NCI-H187 treated with DMSO at 0.1 percent for 48 hours (cell line): ENCODE measurements at regions not wholly inside any gene's neighbourhood (a gene's known extent, or its start where the extent isn't known, plus 50 kb on each side); places are given as distances from the start of the nearest gene placed in this dataset.

Experiments
- DNase-seq: peaks from one replicate; lab custom pipeline; 2025; lab: John Stamatoyannopoulos, UW

DNA sequence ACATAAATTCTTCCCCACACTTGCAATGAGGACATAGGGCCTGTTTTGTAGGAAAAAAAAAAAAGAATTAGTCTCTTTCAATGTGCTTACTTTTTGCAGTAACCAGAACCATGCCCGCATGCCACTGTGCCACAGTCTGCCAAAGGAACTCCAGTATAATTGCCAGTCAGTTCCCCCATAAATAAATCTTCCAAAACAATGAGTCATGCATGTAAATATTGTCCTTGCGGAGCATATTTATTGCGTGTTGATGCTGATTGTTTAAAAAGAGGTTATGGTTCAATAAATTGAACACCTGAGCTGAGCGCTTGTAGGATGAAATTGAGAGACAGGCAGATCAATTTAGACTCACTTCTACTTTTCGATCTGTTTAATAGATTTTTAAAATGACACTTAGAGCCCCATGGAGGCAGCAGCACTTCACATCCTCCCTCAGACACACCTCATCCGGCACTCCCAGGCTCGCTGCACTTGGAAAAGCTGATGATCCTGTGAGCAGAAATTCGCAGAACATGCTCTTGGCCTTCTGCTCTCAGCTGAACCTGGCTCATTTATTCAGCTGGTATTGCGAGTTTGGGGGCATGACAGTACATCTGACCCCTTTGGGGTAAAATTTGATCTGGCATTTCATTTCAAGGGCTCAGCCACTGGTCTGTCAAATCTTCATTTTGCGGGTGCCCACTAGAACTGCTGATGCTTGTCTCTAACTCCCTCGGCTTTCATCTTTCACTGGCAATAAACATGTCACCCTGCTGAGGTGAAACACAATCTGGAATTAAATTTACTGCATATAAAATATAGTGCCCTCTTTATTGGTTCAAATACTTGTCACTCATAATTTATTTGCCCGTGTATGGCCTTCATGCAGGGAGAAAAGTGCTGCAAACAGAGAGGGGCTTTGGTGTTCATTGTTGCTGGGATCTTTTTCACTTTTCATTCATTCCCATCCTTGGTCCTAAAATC lies 371.1 kb upstream of the POU3F2 start:
- peak; percentile 37 for DNase-seq

GRCh38 chr6:98467091-98467490 lies 367.3 kb upstream of the POU3F2 start:
- DNase-seq = no peak

DNA sequence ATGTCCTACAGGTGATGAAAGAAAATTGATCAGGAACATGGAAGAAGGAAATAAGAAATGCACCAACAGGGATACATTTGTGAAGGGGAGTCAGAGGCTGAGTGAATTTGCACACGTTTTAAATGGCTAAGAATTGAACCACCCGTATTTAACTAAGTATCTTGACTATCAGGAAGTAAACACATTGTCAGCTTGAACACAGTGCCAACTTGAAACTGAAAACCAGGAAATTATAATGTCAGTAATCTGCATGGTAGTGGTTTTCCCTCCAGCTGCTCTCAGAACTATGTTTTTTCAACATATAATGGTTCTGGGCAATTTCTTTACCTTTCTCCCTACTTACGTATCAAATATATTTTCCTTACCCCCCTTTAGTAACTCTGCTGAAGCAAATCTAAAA lies 366.5 kb upstream of the POU3F2 start:
- DNase-seq = no peak

- DNase-seq = no peak
Measured at GRCh38 chr6:98469141-98469540, 365.2 kb upstream of the POU3F2 start.

DNA sequence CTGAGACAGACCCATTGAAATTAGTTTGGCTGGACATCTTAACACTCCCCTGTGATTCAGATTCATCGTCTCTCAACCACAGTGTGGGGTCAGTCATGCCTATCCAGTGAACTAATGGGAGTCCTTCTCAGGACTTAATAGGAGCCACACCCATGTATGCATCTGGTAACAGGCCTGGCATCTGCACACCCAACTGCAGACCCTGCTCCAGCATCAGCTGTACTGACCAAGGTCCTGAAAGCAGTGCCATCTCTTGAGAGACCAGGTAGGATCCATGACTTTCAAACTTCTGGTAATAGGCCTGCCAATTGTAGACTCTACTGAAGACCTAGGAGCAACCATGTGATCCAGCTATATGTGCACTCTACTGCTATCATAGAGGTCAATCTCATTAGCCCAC lies 363.6 kb upstream of the POU3F2 start:
- no peak for DNase-seq

DNA sequence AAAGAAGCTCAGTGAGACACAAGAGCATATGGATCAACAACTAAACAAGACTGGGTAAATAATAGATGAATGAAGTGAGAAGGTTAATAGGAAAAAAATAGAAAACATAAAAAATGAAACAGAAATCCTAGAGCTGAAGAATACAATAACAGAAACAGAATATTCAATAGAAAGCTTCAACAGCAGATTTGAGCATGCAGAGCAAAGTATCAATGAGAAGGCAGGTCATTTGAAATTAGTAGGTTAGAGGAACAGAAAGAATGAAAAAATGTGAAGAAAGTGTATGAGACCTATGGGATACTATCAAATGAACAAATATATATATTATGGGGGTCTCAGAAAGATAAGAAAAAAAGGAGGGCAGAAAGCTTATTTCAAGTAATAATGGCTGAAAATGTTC lies 362.9 kb upstream of the POU3F2 start:
- DNase-seq = no peak

GRCh38 chr6:98477231-98477630 lies 357.1 kb upstream of the POU3F2 start:
- no peak for DNase-seq

DNA sequence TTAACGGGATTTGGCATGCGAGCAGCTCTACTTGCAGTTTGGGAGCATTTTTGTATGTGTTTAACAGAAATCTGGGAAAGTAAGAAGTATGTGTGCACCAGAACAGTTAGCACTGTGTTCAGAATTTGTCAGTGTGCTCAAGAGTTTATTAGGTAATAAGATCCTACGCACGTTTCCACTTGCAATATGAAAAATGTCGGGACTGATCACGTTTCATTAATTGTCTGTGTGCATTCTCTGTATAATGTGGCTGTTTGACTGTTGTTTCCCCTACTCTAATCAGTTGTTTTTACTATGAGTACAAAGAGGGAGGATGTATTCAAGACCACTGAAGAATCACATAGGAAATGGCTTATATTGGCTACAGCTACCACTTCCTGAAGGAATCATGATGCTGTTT lies 349.7 kb upstream of the POU3F2 start:
- DNase-seq = no peak

DNA sequence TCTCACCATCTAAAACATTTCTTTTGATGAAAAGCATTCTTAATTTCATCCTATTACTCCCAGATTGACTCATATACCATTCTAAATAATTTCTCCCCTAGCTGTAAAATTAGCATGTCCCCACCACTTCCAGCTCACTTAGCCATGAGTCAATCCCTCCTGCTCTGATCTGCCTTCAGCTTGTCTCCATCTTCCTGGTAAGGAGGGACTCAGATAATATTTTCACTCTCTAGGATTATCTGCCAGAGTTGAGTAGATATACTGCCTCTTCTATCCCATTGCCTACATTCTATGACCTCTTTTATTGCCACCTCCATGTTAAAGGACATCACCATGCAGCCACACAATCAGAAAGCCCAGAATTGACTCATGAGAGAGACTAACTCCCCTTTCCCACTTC lies 348.8 kb upstream of the POU3F2 start:
- no peak for DNase-seq

- no peak for DNase-seq
Measured at GRCh38 chr6:98486057-98486456, 348.3 kb upstream of the POU3F2 start.

- DNase-seq = no peak
Measured at GRCh38 chr6:98487612-98488011, 346.8 kb upstream of the POU3F2 start.

GRCh38 chr6:98498144-98498775 lies 336.1 kb upstream of the POU3F2 start:
- DNase-seq = no peak

- DNase-seq = no peak
Measured at GRCh38 chr6:98498866-98499265, 335.5 kb upstream of the POU3F2 start.

GRCh38 chr6:98514073-98514720 lies 320.2 kb upstream of the POU3F2 start:
- no peak for DNase-seq

DNA sequence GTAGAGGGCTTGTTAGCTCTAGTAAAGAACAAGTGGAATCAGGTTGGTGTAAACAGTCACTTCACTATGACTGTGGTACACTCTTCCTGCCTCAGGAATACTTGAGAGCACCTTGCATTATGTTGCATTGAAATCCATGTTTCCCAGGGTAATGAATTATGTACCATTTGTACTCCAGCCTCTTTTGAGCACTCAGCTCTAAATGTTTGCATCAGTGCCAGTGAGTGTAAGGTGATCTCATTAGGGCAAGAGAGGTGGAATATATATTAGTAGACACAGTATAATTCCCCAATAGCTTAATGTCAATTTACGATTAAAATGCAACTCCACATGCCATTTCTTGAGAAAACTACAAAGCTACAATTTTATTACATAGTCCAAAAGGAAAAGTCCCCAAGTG lies 319.6 kb upstream of the POU3F2 start:
- DNase-seq = peak; percentile 92

DNA sequence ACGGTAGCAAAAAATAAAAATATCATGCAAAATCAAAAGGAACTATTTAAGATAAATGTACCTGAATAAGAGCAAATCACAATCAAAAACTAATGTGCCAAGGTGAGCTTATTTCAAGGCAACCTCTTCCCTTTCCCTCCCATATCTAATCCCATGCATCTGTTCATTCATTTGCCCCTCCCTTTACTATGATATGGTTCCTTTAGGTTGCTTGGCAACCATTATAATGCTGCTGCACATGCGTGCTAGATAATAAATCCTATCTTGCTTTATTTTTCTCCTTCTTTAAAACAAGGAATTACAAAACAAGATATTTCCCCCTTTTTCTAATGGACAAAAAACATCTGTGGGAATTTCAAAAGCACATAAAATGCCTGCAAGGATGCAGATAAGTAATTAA lies 318.2 kb upstream of the POU3F2 start:
- DNase-seq = no peak

DNA sequence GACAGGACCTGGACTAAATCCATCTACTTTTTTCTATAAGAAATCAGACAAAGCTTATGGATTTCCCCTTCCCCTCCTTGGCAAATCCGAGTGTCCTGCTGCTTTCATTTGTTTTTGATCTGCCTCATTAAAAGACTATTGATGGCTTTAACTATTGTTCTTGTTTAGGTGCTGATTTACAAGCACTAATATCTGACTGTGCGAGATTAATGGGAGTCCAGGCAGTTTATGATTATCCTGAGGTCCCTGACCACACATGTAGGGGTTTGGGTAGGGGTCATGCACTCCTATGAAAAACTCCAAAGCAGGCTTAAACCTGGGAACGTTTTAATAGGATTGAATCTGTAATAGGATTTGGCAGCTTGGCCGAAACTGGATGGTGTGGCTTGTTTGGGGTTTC lies 317.5 kb upstream of the POU3F2 start:
- no peak for DNase-seq

GRCh38 chr6:98525860-98526259 lies 308.5 kb upstream of the POU3F2 start:
- DNase-seq = no peak

DNA sequence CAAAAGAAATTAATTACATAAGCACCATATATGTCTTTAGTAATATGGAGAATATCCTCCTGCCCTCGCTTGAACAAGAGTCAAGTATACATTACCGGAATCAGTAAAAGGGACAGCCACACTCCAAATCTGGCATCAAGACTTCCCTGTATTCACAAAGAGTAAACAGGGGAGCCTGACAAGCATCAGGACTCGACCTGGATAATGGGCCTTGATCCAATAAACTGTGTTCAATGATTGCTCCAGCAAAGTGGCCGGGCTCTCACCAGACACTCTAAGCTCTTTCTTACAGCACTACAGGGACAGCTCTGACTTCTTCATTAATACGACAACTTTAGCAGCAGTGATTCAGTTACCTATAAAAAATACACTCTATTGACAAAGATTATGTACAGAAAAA lies 307.9 kb upstream of the POU3F2 start:
- no peak for DNase-seq

- DNase-seq = no peak
Measured at GRCh38 chr6:98529364-98529763, 305.0 kb upstream of the POU3F2 start.

- no peak for DNase-seq
Measured at GRCh38 chr6:98530732-98531131, 303.6 kb upstream of the POU3F2 start.

- DNase-seq = no peak
Measured at GRCh38 chr6:98532004-98532403, 302.4 kb upstream of the POU3F2 start.

DNA sequence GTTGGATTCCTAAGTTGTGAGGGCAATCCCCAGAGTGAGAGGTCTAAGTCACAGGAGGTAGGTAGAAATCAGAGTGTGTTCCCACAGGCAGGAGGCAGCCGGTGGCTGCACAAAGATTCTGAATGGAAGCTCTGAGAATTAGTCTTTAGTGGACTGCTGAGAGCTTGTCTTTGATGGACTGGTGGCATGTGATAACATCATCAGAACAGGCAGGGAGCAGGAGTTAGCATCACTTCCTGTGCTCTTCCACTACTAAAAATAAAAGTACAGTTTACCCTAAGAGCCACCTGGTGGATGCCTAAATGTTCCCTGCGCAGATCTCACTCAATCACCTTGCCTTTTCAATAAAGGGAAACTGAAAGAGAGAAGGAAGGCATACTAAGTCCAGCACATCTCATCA lies 294.6 kb upstream of the POU3F2 start:
- no peak for DNase-seq
